NCI-H526 (cell line): ENCODE measurements at regions not wholly inside any gene's neighbourhood (a gene's known extent, or its start where the extent isn't known, plus 50 kb on each side); places are given as distances from the start of the nearest gene placed in this dataset.
"Not testable (repeated sequence)": the region's sequence is repeated elsewhere in the genome, so short reads cannot be mapped to it uniquely, and the experiment has no call there.

ENCODE experiments used
- DNase-seq, 2 experiments: peaks; one replicate each; lab custom pipeline; 2025; lab: John Stamatoyannopoulos, UW

DNA sequence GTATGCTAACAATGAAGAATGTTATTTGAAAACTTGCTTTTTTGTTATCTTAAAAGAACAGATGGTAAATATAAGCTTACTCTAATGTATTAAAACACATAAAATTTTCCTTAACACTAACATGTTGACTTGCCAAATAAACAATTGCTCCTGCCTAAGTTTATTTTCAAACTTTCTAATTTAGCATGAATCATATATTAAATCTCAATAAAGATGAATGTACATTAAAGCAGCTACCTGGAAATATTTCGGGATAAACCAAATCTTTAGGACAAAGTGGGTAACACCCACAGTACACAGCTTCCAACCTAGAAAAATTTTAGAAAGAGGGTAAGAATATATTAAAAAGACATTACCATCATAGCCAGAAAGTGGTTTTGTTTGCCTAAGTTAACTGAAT is 567.4 kb downstream of the ZEB2 start:
- DNase-seq = no peak

DNA sequence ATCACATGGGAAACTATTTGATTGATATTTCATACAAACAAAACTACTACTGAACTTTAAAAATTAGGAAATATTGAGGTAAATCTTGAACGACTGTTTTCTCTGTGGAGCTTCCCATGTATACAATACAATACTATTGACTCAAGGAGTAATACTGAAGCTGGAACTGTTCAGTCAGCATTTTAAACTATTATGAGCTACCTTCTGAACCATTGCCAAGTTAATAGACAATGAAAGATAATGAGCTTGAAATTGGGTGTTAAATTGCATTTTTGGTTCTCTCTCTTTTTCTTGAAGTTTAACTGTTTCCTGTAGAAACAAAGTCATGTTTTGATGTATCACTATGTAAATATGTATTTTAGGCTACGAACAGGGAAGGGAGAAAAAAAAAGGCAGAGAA is 569.2 kb downstream of the ZEB2 start:
- no peak for DNase-seq

DNA sequence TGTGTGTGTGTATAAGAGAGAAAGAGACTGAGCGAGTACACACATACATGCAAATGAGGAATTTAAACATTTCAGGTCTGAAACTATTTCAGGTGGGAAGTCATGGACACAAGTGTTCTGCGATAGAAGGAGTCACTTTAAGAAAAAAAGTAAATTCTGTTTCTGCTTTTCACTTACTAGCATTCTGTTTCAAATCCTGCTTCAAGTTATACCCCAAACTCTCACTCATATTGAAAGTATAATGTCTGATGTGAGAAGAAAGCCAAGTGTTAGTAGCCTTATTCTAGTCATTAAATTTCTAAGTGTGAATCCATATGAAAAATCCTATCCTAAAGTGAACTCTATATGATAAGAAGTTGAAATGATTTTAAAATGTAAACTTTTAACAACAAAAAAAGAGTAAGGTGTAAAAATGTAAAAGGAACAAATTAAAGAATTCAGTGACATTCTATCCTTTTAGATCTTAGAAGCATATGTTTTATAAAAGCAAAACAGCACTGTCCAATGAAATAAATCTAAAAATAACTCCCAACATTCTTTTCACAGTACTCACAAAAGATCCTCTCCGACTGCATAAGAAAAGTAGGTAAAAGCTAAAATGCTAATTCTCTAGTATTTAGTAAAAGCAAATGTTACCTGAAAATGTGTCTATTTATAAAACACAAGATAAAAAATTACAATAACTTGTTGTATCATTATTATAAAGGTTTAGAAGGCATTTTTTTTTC is 570.6 kb downstream of the ZEB2 start:
- DNase-seq = no peak

DNA sequence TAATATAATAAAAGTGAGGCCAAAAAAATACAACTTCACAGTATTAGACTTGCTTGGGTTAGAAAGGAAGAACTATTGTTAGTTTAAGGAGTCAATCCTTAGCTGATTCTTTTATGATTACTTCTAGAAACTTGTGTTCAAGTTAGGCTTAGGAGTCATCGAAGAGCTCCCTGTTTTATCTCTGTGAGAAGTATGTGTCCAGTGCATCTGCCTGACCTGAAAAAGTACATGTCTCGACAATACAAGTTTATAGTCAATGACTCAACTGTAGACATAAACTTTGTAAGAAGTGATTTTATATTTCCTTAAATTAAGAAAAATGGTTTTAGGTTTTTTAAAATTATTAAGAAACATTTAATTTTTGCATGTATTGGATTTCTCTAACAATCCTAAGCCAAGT is 571.2 kb downstream of the ZEB2 start:
- DNase-seq = no peak

DNA sequence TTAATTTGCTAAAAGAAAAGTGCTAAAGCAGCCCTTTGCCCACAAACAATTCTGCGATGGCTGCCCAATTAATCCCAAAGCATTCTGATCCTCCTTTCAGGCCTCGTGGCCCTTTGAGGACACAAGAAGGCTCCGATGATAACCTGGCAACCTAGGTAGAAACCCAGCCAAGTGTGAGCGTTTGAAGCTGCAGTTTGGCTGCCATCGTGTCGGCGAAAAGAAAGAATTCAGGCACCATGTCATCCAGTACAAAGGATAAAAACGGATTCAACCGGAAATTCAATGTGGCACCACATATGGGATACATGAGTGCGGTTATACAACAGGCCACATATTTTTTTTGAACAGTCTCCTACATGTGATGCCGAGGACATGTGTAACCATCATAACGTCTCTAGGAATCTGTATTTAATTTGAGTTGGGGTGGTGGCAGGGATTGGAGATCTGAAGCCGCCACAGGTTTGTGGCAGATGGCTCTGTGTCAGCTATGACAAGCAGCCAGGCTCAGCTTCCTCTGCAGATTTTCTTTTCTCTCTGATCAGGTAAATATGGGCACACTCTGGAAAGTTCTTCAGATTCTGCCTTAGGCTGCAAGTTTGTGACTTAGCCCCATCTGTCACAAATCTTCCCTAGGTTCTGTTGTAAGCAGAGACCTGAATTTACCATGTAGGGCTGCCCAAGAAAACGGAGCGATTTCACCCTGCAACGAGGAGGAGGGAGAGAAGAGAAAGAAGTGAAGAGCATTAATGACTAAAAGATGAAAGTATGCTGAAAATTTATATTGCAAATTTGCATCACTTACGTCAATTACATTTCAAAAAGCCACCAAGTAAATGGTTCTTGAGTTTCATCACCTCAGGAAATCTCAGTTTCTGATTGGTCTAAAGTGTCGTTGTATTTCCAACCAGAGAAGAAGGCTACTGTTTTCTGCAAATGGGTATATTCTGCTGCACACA is 573.2 kb downstream of the ZEB2 start:
- DNase-seq = no peak

DNA sequence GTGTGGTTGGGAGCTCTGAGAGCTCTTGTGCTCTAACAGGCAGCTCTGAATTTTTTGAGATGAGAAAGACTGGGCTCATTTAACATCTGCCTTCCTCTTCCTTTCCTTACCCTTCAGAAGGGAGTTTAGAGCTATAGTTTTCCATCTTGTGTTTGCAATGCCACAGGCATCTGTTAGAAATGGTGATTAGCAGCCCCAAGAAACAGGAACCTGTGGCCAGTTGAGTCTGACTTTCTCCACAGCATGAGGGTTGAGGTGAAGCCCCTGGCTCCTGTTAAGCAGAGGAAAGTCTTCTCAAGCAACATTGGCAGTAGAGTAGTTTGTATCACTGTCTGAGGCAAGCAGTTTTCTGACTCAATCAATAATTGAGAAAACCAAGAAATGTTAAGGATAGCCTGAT is 577.4 kb downstream of the ZEB2 start:
- DNase-seq = no peak

DNA sequence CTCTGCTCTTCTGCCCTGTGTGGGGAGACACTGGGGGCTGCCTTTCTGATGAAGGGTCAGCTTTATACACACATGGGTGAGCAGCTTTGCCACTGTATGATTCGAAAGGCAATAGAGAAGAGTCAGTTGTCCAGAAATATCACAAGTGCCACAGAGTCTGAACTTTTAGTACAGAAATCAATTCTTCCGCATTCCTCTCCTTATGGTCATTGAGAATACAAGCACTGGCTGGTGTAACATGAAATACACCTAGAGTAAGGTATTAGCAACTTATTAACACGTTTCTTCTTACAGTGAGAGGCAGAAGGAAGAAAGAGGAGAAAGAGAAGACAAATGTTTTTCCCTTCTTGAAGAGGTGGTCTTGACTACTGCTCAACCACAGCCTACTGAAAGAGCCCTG is 579.2 kb downstream of the ZEB2 start:
- no peak for DNase-seq

DNA sequence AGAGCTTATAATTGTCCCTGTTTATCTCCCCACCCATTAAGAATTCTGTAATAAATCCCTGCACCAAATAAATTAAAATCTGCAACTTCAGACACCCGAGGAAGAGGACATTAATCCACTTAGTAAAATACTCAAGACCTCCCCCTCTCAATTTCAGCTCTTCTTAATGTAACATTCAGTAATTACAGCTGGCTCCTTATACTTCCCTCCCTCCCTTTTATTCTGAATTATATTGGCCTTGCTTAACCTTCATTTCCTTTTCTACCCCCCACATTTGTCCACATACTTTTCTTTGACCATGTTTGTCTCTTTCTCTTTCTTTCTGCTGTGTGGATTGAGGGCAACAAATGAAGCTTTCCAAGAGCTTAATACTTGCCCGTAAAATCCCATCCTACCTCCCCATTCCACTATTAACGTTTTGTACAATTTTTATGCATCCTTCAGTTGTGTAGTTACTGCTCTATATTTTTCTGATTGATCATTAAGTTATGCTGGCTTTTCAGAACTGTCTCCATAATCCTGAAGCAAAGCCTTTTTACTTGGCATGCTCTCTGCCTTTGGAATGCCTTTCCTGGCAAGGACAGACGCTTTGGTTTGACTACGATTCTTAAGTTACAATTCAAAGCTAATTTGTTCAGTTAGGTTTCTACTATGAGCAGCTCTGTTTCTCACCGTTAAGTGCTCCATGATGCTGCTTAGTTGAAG is 580.1 kb downstream of the ZEB2 start:
- DNase-seq = no peak

DNA sequence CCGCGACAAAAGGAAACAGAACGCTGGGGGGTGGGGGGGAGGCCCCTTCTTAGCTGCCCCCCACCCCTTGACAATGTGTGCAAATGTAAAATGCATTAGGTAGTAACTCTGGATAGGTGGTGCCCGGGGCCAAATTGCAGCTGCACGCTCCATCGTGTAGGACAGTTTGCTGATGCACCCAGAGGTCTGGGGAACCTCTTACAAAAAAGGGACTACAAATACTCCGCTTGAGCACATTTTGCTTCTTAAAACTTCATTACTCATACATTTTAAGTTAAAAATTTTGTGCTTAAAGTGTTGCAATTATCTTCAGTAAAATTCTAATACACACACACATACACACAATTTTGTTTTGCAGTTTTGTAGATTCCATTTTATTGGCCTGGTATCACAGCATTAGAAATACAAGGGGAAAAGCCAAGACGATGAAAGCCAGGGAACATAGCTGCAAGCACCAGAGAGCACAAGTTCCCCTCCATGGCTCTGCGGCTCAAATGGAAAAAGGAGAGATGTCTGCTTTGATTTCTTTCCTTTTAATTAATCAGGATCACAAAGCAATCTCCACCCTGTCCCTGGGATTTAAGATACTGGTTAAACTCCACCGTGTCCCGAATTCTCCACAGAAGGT is 582.1 kb downstream of the ZEB2 start:
- peak in 1 of 2 experiments; percentile 62 for DNase-seq

DNA sequence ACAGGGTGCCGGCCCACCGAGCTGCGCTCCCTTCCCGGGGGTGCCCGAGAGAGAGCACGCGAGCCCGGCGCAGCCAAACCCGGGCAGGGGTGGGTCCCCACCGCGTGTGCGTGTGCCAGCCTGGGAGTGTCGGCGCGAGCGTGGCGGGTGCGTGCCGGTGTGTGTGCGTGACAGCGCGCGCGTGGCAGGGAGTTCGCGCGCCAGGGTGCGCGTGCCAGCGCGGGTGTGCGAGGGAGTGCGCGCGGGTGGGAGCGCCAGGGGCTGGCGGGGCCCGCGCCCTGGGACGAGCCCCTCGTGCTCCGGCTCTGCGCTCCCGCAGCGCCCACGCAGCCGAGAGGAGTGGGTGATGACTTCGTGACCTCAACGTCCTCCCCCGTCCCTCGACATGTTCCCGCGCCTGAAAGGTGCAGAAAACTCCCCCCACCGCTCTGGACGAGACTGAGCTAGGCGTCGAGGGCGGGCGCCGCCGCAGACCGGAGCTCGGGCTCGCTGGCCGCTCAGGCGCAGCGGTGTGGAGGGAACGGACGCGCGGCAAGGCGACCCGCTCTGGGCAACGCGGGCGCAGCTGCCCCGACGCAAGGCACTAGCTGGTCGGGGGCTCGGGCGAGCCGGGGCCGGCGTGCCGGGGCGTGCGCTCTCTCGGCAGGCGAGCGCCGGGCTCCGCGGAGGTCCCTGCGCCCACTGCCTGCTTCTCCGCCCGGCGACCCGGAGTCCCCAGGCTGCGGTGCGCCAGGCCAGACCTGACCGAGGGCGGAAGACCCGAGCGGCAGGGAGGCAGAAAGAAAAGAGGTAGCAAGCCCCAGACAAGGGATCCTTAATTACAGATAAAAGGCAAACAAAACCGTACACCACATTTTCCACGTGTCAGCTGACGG is 582.8 kb downstream of the ZEB2 start:
- peak; percentile 27 to 81 for DNase-seq

DNA sequence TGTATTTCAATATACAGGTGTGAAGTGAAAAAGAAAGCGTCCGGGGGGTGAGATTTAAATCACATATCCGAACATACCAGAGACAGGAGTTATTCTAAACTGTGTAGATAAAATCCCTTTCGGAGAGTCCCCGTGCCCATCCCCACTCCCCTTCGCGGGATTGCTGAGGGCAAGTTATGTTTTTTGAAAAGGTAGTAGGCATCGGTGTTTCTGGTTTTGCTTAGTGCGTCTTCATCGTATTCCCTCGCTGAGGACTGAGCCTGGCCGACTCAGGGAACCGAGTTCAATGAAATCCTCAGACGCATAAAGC is 583.4 kb downstream of the ZEB2 start:
- no peak for DNase-seq

DNA sequence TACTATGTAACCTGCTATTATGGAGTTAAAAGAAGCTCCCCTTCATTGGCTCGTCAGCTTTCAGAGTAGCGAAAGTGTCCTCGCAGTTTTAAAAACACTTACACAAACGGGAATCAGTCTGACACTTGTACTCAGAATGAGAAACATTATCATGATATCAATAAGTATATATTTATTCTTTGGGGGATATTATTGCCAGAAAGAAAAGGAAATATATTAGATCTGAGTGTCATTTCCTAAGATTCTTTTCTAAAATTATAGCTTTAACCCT is 584.5 kb downstream of the ZEB2 start:
- DNase-seq = no peak

DNA sequence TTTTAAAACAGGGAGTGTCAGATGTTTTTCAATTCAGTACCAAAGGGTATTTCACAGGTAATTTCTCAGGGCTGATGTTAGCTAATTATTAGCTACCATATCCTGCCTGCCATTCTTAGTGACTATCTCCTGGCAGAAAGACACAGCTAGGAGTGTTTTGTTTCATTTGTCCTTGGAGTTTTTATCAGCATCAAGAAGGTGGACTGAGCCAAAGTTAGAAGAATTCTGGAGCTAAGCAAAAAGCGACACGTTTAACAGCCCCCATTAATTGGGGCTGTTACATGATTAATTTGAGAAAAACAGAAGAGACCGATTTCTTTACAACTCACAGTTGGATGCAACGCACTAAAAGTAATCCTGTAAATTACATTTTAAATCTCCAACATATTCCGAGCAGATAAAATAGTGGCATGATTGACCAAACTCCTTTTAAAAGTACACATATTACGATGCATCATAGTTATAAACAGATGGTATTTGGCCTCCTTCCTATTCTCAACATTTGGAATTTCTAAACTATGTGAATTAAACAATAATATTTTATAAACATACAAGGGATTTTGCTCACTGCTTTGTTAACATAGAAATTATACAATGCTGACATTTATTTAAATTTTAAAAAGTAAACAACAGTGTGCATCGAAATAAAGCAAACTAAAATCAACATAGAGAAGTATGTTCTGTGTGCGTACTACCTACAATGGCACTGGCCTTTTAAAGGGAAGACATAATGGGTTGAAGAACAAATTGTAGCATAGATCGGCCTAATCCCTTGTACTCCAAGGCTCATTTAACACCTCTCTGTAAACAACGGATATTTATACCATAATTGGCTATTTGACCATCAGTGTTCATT is 585.1 kb downstream of the ZEB2 start:
- no peak for DNase-seq

DNA sequence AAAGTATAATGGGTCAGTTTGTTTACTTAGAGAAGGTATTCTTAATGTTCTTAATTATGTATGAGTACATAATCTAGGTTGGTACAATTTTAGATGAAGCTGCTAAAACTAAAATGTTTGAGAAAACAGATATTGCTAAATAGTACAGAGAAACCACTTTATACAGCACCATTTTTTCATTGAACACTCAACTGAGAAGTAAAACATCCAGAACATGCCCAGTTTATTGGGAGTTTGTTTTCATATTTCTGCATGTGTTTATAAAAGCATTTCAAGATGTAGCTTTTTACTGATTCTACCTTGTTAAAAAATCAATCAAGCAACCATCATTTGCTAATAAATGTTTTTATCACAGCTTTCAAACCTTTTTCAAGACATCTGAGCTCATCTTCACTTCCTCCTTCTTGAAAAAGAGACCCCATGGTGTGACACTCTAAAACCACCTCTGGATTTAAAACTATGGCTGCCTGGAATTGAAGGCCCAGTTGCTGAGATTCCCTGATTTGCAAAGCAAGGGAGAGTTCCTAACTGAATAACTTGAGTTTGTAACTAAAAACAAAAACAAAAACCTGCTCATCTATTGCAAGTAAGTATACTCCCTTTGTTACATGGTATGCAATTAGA is 585.9 kb downstream of the ZEB2 start:
- no peak for DNase-seq

DNA sequence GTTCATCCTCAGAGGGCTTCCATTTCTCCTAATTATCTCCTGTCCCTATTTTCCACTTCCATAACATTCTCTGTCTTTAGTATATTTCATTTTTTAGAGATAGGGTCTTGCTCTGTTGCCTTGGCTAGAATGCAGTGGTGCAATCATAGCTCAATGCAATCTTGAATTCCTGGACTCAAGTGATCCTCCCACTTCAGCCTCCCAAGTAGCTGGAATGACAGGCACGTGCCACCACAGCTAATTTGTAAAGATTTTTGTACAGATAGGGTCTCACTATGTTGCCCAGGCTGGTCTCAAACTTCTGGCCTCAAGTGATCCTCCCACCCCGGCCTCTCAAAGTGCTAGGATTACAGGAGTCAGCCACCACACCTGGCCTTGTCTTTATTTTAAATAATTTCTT is 589.0 kb downstream of the ZEB2 start:
- no peak for DNase-seq

DNA sequence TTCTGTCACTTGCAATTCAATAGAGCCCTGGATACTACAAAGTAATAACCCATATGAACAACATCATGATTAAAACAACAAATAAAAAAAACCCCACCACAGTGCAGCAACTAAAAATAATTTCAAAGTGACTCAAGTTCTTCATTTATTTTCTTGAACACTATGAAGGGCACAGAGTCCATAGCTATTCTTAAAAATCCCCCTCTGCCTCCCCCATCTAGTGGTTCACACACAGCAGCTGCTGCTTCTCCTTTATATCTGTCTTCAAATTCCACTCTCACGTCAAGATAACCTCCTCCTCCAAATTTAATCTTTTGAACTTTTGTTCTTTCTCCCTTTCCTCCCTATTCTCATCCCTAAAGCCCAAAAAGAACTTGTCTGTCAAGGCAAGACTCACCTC is 591.3 kb downstream of the ZEB2 start:
- no peak for DNase-seq

DNA sequence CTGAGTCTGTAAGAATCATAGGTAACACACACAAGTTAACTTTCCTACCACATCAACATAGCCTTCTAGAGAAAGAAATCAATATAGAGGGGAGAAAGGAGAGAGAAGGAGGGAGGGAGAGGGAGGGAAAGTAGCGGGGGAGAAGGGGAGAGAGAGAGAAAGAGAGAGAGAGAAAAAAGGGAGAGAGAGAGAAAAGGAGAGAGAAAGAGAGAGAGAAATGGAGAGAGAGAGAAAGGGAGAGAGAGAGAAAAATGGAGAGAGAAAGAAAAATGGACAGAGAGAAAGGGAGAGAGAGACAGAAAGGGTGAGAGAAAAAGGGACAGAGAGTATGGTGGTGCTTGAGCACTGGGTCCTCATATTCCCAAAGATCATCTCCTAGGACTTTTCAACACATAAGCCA is 591.7 kb downstream of the ZEB2 start:
- DNase-seq = no peak

DNA sequence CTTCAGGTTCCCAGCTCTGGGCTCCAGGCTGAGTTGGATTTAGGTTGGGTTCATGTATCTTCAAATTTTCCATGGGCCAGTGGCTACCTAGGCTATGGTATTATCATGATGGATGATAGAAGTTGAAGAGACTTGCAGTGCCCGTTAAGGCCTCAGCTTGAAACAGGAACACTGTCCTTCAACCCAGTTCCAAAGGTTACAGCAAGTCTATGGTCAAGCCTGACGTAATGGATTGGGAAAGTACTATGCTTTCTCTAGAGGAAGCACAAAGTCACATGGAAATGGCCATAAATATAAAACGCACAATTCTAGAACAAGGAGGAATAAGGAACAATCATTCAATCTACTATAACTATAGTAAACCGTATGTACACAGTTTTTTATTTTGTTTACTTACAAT is 593.2 kb downstream of the ZEB2 start:
- no peak for DNase-seq

DNA sequence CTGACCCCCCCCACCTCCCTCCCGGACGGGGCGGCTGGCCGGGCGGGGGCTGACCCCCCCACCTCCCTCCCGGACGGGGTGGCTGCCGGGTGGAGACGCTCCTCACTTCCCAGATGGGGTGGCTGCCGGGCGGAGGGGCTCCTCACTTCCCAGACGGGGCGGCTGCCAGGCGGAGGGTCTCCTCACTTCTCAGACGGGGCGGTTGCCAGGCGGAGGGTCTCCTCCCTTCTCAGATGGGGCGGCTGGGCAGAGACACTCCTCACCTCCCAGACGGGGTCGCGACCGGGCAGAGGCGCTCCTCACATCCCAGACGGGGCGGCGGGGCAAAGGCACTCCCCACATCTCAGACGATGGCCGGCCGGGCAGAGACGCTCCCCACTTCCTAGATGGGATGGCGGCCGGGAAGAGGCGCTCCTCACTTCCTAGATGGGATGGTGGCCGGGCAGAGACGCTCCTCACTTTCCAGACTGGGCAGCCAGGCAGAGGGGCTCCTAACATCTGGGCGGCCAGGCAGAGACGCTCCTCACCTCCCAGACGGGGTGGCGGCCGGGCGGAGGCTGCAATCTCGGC is 597.6 kb downstream of the ZEB2 start:
- not testable (repeated sequence) for DNase-seq

DNA sequence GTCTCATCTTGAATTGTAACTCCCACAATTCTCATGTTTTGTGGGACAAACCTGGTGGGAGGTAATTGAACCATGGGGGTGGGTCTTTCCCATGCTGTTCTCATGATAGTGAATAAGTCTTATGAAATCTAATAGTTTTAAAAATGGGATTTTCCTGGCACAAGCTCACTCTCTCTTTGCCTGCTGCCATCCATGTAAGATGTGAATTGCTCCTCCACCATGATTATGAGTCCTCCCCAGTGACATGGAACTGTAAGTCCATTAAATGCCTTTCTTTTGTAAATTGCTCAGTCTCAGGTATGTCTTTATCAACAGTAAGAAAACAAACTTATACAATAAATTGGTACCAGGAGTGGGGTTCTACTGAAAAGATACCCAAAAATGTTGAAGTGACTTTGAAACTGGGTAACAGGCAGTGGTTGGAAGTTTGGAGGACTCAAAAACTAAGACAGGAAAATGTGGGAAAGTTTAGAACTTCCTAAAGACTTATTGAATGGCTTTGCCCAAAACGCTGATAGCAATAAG is 601.4 kb downstream of the ZEB2 start:
- no peak for DNase-seq
